Mesendoderm (in vitro differentiated cells): ENCODE measurements at regions not wholly inside any gene's neighbourhood (a gene's known extent, or its start where the extent isn't known, plus 50 kb on each side); places are given as distances from the start of the nearest gene placed in this dataset.

Experiments
- DNase-seq: peaks from one replicate; pipeline ENCODE4 v3.0.0; 2013
- H2AK5ac ChIP-seq: 2 replicates; pipeline ENCODE4 v1.6.1; 2013; ENCODE audit warnings: low read length, inconsistent platforms
- H2BK120ac ChIP-seq: 2 replicates; pipeline ENCODE4 v1.6.1; 2013; ENCODE audit warnings: low read depth, mild to moderate bottlenecking, low read length, moderate library complexity, mixed read lengths
- H2BK15ac ChIP-seq: replicated peaks from 2 replicates; pipeline ENCODE4 v1.6.1; 2013; ENCODE audit warnings: low read depth, mild to moderate bottlenecking, moderate library complexity
- H2BK5ac ChIP-seq: 2 replicates; pipeline ENCODE4 v1.6.1; 2013; ENCODE audit warnings: low read length, inconsistent platforms
- H3K18ac ChIP-seq: 2 replicates; pipeline ENCODE4 v1.6.1; 2013; ENCODE audit warnings: mild to moderate bottlenecking, low read length, mixed read lengths
- H3K23ac ChIP-seq: one replicate; pipeline ENCODE4 v1.6.1; 2013; ENCODE audit warnings: low read length
- H3K27ac ChIP-seq: 2 replicates; pipeline ENCODE4 v1.5.1; 2013; ENCODE audit warnings: low read depth, mild to moderate bottlenecking, inconsistent platforms, low read length, moderate library complexity
- H3K27me3 ChIP-seq: 2 replicates; pipeline ENCODE4 v1.6.1; 2013; ENCODE audit warnings: low read length, control low read depth, mild to moderate bottlenecking, inconsistent platforms; ENCODE audit not compliant: insufficient read depth, poor library complexity
- H3K36me3 ChIP-seq: 2 replicates; pipeline ENCODE4 v1.6.1; 2013; ENCODE audit warnings: low read length, inconsistent platforms; ENCODE audit not compliant: control insufficient read depth, insufficient read depth
- H3K4ac ChIP-seq: one replicate; pipeline ENCODE4 v1.6.1; 2013; ENCODE audit warnings: low read depth, mild to moderate bottlenecking, low read length, moderate library complexity
- H3K4me1 ChIP-seq: 2 replicates; pipeline ENCODE4 v1.6.1; 2013; ENCODE audit warnings: low read depth, low read length, inconsistent platforms; ENCODE audit not compliant: control insufficient read depth
- H3K4me2 ChIP-seq: 2 replicates; pipeline ENCODE4 v1.6.1; 2013; ENCODE audit warnings: low read length
- H3K4me3 ChIP-seq: 2 replicates; pipeline ENCODE4 v1.5.1; 2013; ENCODE audit warnings: mild to moderate bottlenecking, low read length
- H3K56ac ChIP-seq: one replicate; pipeline ENCODE4 v1.6.1; 2013; ENCODE audit warnings: low read length
- H3K79me1 ChIP-seq: 2 replicates; pipeline ENCODE4 v1.6.1; 2013; ENCODE audit warnings: low read length, inconsistent platforms
- H3K79me2 ChIP-seq: 2 replicates; pipeline ENCODE4 v1.6.1; 2013; ENCODE audit warnings: mild to moderate bottlenecking, low read length; ENCODE audit not compliant: control insufficient read depth, insufficient read depth
- H3K9ac ChIP-seq: 2 replicates; pipeline ENCODE4 v1.6.1; 2013; ENCODE audit warnings: low read length, inconsistent platforms
- H4K5ac ChIP-seq: one replicate; pipeline ENCODE4 v1.6.1; 2013; ENCODE audit warnings: low read length
- H4K8ac ChIP-seq: one replicate; pipeline ENCODE4 v1.6.1; 2013; ENCODE audit warnings: low read depth, mild to moderate bottlenecking, control low read depth, low read length, moderate library complexity
- WGBS: extraction: QIAGEN DNeasy Blood & Tissue Kit; methylation state at CpG from one replicate; pipeline ENCODE4 v1.1.7; 2013; ENCODE audit warnings: low lambda C conversion rate, missing lambda C conversion rate; ENCODE audit not compliant: insufficient coverage; ENCODE audit errors: extremely low coverage; 5-methylcytosine and 5-hydroxymethylcytosine counted together

- Histone ChIP-seq H2BK5ac (no peak overlapping the region), H3K36me3 (no peaks in the 10 kb centered on the region), H3K4ac (no peak overlapping the region), H3K79me2 (no peaks in the 10 kb centered on the region), H3K56ac (no peak overlapping the region), H2BK15ac (no peak overlapping the region), H3K27me3 (no peaks in the 10 kb centered on the region), H3K9ac (no peak overlapping the region), H3K4me2 (no peak overlapping the region), H3K79me1 (no peaks in the 10 kb centered on the region), H3K4me1 (no peaks in the 10 kb centered on the region), H3K18ac (no peak overlapping the region), H2AK5ac (no peak overlapping the region), H3K4me3 (no peak overlapping the region), H4K5ac (no peak overlapping the region), H2BK120ac (no peak overlapping the region), H3K23ac (no peak overlapping the region), H4K8ac (no peak overlapping the region), H3K27ac (no peak overlapping the region)
- no peak for DNase-seq
- no CpG with 5 or more reads among the region's 1 CpG for WGBS
These were observed 1075.0 kb downstream of the GRM8 start for GRCh38 chr7:126177782-126178181.

DNA sequence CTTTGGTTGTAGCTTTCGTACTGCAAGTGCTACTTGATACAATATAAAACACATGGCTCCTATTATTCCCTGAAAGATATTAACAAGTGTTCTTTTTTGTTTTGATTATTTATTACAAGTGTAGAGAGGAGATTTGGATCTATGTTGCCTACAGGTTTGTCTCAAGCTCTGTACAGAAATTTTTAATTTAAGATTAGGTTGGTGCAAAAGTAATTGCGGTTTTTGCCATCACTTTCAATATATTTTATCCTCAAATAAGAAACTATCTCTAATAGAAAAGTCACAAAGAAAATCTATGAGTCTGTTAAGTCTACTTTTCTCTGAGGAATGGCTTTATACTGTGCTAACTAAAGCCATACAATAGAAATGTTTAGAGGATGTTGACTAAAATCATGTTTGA, 1086.1 kb downstream of the GRM8 start:
- Histone ChIP-seq H2BK5ac (no peak overlapping the region), H2BK120ac (no peak overlapping the region), H2BK15ac (no peak overlapping the region), H3K4me2 (no peak overlapping the region), H3K27me3 (no peaks in the 10 kb centered on the region), H3K56ac (no peak overlapping the region), H3K18ac (no peak overlapping the region), H4K5ac (no peak overlapping the region), H4K8ac (no peak overlapping the region), H3K79me2 (no peaks in the 10 kb centered on the region), H3K4me3 (no peak overlapping the region), H3K4me1 (no peaks in the 10 kb centered on the region), H3K36me3 (no peaks in the 10 kb centered on the region), H3K9ac (no peak overlapping the region), H3K4ac (no peak overlapping the region), H3K79me1 (no peaks in the 10 kb centered on the region), H3K23ac (no peak overlapping the region), H2AK5ac (no peak overlapping the region), H3K27ac (no peak overlapping the region)
- WGBS: no CpG with 5 or more reads among the region's 2 CpGs
- DNase-seq: no peak

DNA sequence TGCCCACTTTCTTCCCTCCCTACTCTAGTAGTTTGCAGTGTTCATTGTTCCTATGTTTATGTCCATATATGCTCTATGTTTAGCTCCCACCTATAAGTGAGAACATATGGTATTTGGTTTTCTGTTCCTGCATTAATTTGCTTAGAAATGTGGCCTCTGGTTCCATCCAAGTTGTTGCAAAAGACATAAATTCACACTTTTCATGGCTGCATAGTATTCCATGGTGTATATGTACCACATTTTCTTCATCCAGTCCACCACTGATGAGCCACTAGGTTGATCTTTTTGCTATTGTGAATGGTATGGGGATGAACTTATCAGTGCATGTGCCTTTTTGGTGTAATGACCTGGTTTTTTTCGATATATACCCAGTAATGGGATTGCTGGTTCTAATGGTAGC, 1089.1 kb downstream of the GRM8 start:
- Histone ChIP-seq H3K56ac (no peak overlapping the region), H2AK5ac (no peak overlapping the region), H3K79me1 (no peaks in the 10 kb centered on the region), H3K4me1 (no peaks in the 10 kb centered on the region), H3K9ac (no peak overlapping the region), H2BK120ac (no peak overlapping the region), H4K8ac (no peak overlapping the region), H3K4me3 (no peak overlapping the region), H3K27ac (no peak overlapping the region), H3K79me2 (no peaks in the 10 kb centered on the region), H3K36me3 (no peaks in the 10 kb centered on the region), H3K4ac (no peak overlapping the region), H3K27me3 (no peaks in the 10 kb centered on the region), H3K23ac (no peak overlapping the region), H3K18ac (no peak overlapping the region), H3K4me2 (no peak overlapping the region), H2BK5ac (no peak overlapping the region), H4K5ac (no peak overlapping the region), H2BK15ac (no peak overlapping the region)
- WGBS: no CpG with 5 or more reads among the region's 1 CpG
- no peak for DNase-seq

DNA sequence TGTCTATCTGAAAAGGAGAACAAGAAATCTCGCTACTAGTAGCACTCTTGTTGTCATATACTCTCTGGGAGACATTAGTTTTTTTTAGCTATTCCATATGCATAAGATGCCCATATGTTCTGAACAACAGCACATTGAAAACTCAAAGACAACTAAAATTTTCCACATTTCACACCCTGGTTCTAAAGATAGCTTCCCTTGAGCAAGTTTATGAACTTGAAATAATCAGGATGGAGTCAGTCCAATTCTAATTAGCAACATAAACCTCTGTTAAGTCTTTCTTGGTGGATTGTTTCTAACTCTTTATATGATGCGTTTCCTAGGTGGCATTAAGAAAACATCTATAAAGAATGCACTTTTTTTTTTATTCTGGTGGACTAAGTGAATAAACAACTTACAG, 1095.3 kb downstream of the GRM8 start:
- Histone ChIP-seq H3K27me3 (no peaks in the 10 kb centered on the region), H3K4me3 (no peak overlapping the region), H3K79me1 (no peaks in the 10 kb centered on the region), H2AK5ac (no peak overlapping the region), H3K36me3 (no peaks in the 10 kb centered on the region), H3K27ac (no peak overlapping the region), H2BK120ac (no peak overlapping the region), H4K8ac (no peak overlapping the region), H2BK5ac (no peak overlapping the region), H2BK15ac (no peak overlapping the region), H3K4me1 (no peaks in the 10 kb centered on the region), H3K23ac (no peak overlapping the region), H3K79me2 (no peaks in the 10 kb centered on the region), H3K56ac (no peak overlapping the region), H3K4ac (no peak overlapping the region), H3K9ac (no peak overlapping the region), H3K4me2 (no peak overlapping the region), H3K18ac (no peak overlapping the region), H4K5ac (no peak overlapping the region)
- WGBS: no CpG with 5 or more reads among the region's 2 CpGs
- DNase-seq: no peak

GRCh38 chr7:126150278-126150958, 1102.3 kb downstream of the GRM8 start:
- no peak overlapping the region for H3K4ac ChIP-seq
- no peak overlapping the region for H3K18ac ChIP-seq
- H3K27me3 ChIP-seq: no peaks in the 10 kb centered on the region
- no peaks in the 10 kb centered on the region for H3K79me1 ChIP-seq
- H3K4me2 ChIP-seq: no peak overlapping the region
- H3K27ac ChIP-seq: no peak overlapping the region
- no peaks in the 10 kb centered on the region for H3K4me1 ChIP-seq
- no peaks in the 10 kb centered on the region for H3K79me2 ChIP-seq
- no peak overlapping the region for H3K56ac ChIP-seq
- H3K4me3 ChIP-seq: no peak overlapping the region
- no peak overlapping the region for H2AK5ac ChIP-seq
- no peak overlapping the region for H3K9ac ChIP-seq
- no peak for DNase-seq
- H4K5ac ChIP-seq: no peak overlapping the region
- H3K36me3 ChIP-seq: no peaks in the 10 kb centered on the region
- WGBS: no CpG with 5 or more reads among the region's 2 CpGs
- H2BK5ac ChIP-seq: no peak overlapping the region
- H2BK120ac ChIP-seq: no peak overlapping the region
- H4K8ac ChIP-seq: no peak overlapping the region
- no peak overlapping the region for H3K23ac ChIP-seq
- H2BK15ac ChIP-seq: no peak overlapping the region

DNA sequence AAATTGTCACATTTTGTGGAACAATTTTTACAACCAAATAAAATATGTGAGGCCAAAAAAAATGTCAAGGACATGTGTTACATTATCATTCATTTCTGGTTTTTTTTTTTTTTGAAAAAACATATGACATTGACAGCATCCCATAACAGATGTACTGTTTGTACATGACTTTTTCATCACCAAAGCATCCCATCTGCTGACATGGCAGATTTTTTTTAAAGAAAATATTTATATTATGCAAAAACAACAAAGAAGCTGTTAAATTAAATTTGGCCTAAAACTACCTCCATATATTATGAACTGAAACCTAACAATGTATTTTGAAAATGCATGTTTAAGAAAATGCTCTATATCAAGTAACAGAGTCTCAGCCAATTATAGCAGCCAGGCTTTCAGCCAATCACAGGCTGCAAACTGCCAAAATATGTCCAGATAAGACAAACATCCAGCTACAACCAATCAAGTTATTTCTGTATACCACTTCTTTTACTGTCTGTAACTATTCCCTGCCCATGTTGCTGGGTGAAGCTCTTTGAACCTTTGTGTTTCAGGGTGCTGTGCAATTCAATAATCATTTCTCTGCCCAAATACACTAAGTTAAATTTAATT, 1111.8 kb downstream of the GRM8 start:
- no peak for DNase-seq
- H2BK15ac ChIP-seq: no peak overlapping the region

More for the DNA sequence above, 1111.8 kb downstream of the GRM8 start:
- no peak overlapping the region for H2BK120ac ChIP-seq
- H2BK5ac ChIP-seq: no peak overlapping the region
- H3K23ac ChIP-seq: no peak overlapping the region
- H3K4me3 ChIP-seq: no peak overlapping the region
- no peak overlapping the region for H3K4ac ChIP-seq
- no peaks in the 10 kb centered on the region for H3K79me2 ChIP-seq
- H4K8ac ChIP-seq: no peak overlapping the region
- no peaks in the 10 kb centered on the region for H3K36me3 ChIP-seq
- H3K27ac ChIP-seq: no peak overlapping the region
- no peaks in the 10 kb centered on the region for H3K79me1 ChIP-seq
- no peaks in the 10 kb centered on the region for H3K27me3 ChIP-seq
- H3K56ac ChIP-seq: no peak overlapping the region
- no peak overlapping the region for H3K18ac ChIP-seq
- no peak overlapping the region for H2AK5ac ChIP-seq
- no peak overlapping the region for H4K5ac ChIP-seq
- no peaks in the 10 kb centered on the region for H3K4me1 ChIP-seq
- H3K4me2 ChIP-seq: no peak overlapping the region
- no peak overlapping the region for H3K9ac ChIP-seq
